OCI-LY7 (cell line): ENCODE measurements at regions not wholly inside any gene's neighbourhood (a gene's known extent, or its start where the extent isn't known, plus 50 kb on each side); places are given as distances from the start of the nearest gene placed in this dataset.

Source experiments
- BruUV-seq: library from RNA; stranded (reverse); fragments of 400-500 nt; replicated peaks from 2 replicates; lab custom pipeline; 2021; lab: Mats Ljungman, UMichigan
- CTCF ChIA-PET: fragments of 300-600 bp; sonication (Branson Sonifier 250); formaldehyde crosslinking; loops from one replicate; lab custom pipeline; 2022; ENCODE audit warnings: antibody characterized with exemption; ENCODE audit not compliant: unreplicated experiment; lab: Charles Lee
- POLR2A ChIA-PET: fragments of 300-600 bp; sonication (Branson Sonifier 250); formaldehyde crosslinking; loops from one replicate; lab custom pipeline; 2022; ENCODE audit warnings: antibody characterized with exemption; lab: Charles Lee
- DNase-seq: peaks from one replicate; pipeline ENCODE4 v3.0.0-alpha.2; 2015; ENCODE audit warnings: low spot score
- H2AFZ ChIP-seq: fragments of 200-600 bp; sonication (generic), shearing (Covaris generic); 2 replicates; pipeline ENCODE4 v1.6.1; 2014; ENCODE audit warnings: mild to moderate bottlenecking, antibody characterized with exemption, low read length, moderate library complexity
- H3K27ac ChIP-seq: fragments of 200-600 bp; sonication (generic); 2 replicates; pipeline ENCODE4 v1.5.1; 2014; ENCODE audit warnings: mixed run types, low read depth, mild to moderate bottlenecking, moderate library complexity, low read length, inconsistent platforms; ENCODE audit not compliant: poor library complexity, severe bottlenecking
- H3K36me3 ChIP-seq: fragments of 200-600 bp; sonication (generic); 2 replicates; pipeline ENCODE4 v1.6.1; 2014; ENCODE audit warnings: mild to moderate bottlenecking, antibody characterized with exemption, low read length, moderate library complexity, mixed read lengths; ENCODE audit not compliant: insufficient read depth
- H3K4me1 ChIP-seq: fragments of 200-600 bp; sonication (generic); 2 replicates; pipeline ENCODE4 v1.5.1; 2014; ENCODE audit warnings: mild to moderate bottlenecking, low read length; ENCODE audit not compliant: insufficient read depth, poor library complexity, severe bottlenecking
- H3K4me2 ChIP-seq: fragments of 200-600 bp; sonication (generic); 2 replicates; pipeline ENCODE4 v1.6.1; 2014; ENCODE audit warnings: mild to moderate bottlenecking, low read length
- H3K4me3 ChIP-seq: fragments of 200-600 bp; sonication (generic); 2 replicates; pipeline ENCODE4 v1.5.1; 2014; ENCODE audit warnings: mild to moderate bottlenecking, low read depth, low read length; ENCODE audit not compliant: poor library complexity, severe bottlenecking
- H3K79me2 ChIP-seq: fragments of 200-600 bp; sonication (generic); 2 replicates; pipeline ENCODE4 v1.6.1; 2016; ENCODE audit warnings: low read depth, mild to moderate bottlenecking, low read length, moderate library complexity, mixed read lengths; ENCODE audit not compliant: insufficient read depth
- H3K9me2 ChIP-seq: fragments of 200-600 bp; sonication (generic); 2 replicates; pipeline ENCODE4 v1.6.1; 2016; ENCODE audit warnings: mild to moderate bottlenecking, low read length, mixed read lengths; ENCODE audit not compliant: insufficient read depth
- H3K9me3 ChIP-seq: fragments of 200-600 bp; sonication (generic); 2 replicates; pipeline ENCODE4 v1.6.1; 2014; ENCODE audit warnings: mild to moderate bottlenecking, mixed run types, low read length, mixed read lengths
- H4K20me1 ChIP-seq: fragments of 200-600 bp; sonication (generic); 2 replicates; pipeline ENCODE4 v1.6.1; 2014; ENCODE audit warnings: mild to moderate bottlenecking, antibody characterized with exemption, low read length, moderate library complexity, mixed read lengths; ENCODE audit not compliant: insufficient read depth
- EZH2phosphoT487 ChIP-seq: fragments of 200-600 bp; sonication (generic); IDR thresholded peaks from 2 replicates; pipeline ENCODE4 v1.6.1; 2018; ENCODE audit warnings: low read depth, borderline replicate concordance, mild to moderate bottlenecking, mixed run types, antibody characterized with exemption, low read length, moderate library complexity, mixed read lengths
- intact Hi-C: fragments of 100-400 bp; cut with micrococcal nuclease; formaldehyde crosslinking; loops from one replicate; pipeline ENCODE4 v1.10.0; 2022; ENCODE audit not compliant: unreplicated experiment
- TF ChIP-seq, protein P1 (sequence below): fragments of 200-600 bp; sonication (generic); conservative IDR thresholded peaks from 2 replicates; pipeline ENCODE4 v1.5.1; 2014; ENCODE audit warnings: mild to moderate bottlenecking, antibody characterized with exemption, low read length, moderate library complexity, mixed read lengths

DNA sequence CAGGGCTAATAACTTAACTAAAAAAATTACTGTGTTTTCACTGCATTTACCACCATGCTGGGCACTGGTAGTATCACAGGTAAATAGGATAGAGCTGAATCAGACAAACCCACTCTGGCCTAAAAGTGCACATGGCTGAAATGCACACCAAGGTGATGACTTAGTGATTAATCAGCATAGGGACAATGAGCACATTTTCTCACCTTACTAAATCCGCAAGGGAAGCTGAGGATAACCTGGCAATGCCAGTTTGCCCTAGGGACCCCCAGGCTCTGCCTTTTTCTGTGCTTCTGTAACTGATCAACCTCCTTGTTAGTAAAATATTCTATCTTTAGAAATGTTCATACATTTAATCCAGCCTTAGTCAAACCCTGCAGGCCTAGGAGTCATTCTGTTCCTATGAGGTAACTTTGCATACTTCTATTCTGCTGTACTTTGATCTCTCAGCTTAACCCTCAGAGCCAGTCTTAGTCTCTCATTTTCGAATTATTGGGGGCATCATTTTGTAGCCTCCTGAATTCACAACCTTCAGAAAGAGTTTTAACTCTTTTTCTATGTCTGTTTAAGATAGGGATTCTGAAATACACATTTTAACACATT lies 562.9 kb upstream of the KCNMB2 start:
- intact Hi-C loops = no loop called here
- DNase-seq = no peak
- H3K36me3 ChIP-seq = no peaks in the 10 kb centered on the region
- H3K9me2 ChIP-seq = no peaks in the 10 kb centered on the region
- no peak overlapping the region for H3K27ac ChIP-seq
- CTCF ChIA-PET = no interaction called here
- H3K4me2 ChIP-seq = no peak overlapping the region
- no peak overlapping the region for H3K4me3 ChIP-seq
- no peaks in the 10 kb centered on the region for H4K20me1 ChIP-seq
- POLR2A ChIA-PET = no interaction called here
- no peaks in the 10 kb centered on the region for H3K79me2 ChIP-seq
- BruUV-seq = no TSS peak
- no peaks in the 10 kb centered on the region for H3K9me3 ChIP-seq
- no peak overlapping the region for H2AFZ ChIP-seq
- no peak for TF ChIP-seq EZH2phosphoT487
- TF ChIP-seq, protein P1, sequence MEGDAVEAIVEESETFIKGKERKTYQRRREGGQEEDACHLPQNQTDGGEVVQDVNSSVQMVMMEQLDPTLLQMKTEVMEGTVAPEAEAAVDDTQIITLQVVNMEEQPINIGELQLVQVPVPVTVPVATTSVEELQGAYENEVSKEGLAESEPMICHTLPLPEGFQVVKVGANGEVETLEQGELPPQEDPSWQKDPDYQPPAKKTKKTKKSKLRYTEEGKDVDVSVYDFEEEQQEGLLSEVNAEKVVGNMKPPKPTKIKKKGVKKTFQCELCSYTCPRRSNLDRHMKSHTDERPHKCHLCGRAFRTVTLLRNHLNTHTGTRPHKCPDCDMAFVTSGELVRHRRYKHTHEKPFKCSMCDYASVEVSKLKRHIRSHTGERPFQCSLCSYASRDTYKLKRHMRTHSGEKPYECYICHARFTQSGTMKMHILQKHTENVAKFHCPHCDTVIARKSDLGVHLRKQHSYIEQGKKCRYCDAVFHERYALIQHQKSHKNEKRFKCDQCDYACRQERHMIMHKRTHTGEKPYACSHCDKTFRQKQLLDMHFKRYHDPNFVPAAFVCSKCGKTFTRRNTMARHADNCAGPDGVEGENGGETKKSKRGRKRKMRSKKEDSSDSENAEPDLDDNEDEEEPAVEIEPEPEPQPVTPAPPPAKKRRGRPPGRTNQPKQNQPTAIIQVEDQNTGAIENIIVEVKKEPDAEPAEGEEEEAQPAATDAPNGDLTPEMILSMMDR = no peak
- no peaks in the 10 kb centered on the region for H3K4me1 ChIP-seq

DNA sequence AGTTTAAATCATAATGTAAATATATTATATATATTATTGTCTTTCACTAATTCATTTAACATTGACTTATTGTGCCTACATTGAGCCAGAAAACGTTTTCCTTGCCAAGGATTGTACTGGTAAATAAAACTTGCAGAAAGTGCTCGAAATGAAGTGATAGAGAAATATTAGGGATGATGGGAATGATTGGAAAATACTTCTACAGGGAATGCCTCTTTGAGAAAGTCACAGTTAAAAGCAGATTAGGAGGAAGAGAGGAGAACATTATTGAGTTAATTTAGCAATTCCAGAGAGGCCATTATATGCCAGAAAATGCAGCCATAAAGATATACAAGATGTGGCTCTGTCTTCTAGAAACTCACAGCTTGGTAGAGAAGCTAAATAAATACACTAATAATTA lies 560.0 kb upstream of the KCNMB2 start:
- H3K27ac ChIP-seq = no peak overlapping the region
- POLR2A ChIA-PET = interaction anchor here (1.5 kb wide), 1 partner anchor 14 kb away, joined by 4 read pairs; no protein-coding TSS in a partner anchor
- no peaks in the 10 kb centered on the region for H4K20me1 ChIP-seq
- no peak for DNase-seq
- H3K4me2 ChIP-seq = no peak overlapping the region
- H3K9me3 ChIP-seq = no peaks in the 10 kb centered on the region
- CTCF ChIA-PET = no interaction called here
- no peaks in the 10 kb centered on the region for H3K9me2 ChIP-seq
- no peaks in the 10 kb centered on the region for H3K36me3 ChIP-seq
- TF ChIP-seq, protein P1 = no peak
- TF ChIP-seq EZH2phosphoT487 = no peak
- BruUV-seq = no TSS peak
- H3K4me3 ChIP-seq = no peak overlapping the region
- no peak overlapping the region for H2AFZ ChIP-seq
- H3K4me1 ChIP-seq = no peaks in the 10 kb centered on the region
- H3K79me2 ChIP-seq = no peaks in the 10 kb centered on the region
- intact Hi-C loops = no loop called here

DNA sequence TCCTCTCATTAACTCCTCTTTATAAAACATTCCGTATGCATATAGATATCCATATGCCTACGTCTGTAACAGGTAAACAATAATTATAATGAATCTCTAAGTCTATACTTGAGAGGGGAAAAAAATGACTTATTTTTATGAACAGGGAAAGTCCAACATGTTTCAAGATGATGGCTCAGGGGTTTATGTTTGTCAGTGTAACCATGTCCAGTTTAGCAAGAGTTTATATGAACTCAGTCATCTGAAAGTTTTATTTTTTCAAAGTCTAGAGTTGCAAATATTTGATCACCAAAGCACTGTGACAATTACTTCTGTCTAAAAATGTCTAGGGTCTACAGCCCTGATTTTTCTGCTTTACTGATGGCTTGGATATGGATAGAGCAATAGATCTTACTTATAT lies 559.4 kb upstream of the KCNMB2 start:
- H3K9me2 ChIP-seq = no peaks in the 10 kb centered on the region
- no peaks in the 10 kb centered on the region for H3K4me1 ChIP-seq
- intact Hi-C loops = no loop called here
- H3K4me3 ChIP-seq = no peak overlapping the region
- H4K20me1 ChIP-seq = no peaks in the 10 kb centered on the region
- POLR2A ChIA-PET = no interaction called here
- H3K79me2 ChIP-seq = no peaks in the 10 kb centered on the region
- H3K36me3 ChIP-seq = no peaks in the 10 kb centered on the region
- no peak for TF ChIP-seq EZH2phosphoT487
- TF ChIP-seq, protein P1 = no peak
- CTCF ChIA-PET = no interaction called here
- no peak for DNase-seq
- no peaks in the 10 kb centered on the region for H3K9me3 ChIP-seq
- H3K4me2 ChIP-seq = no peak overlapping the region
- H3K27ac ChIP-seq = no peak overlapping the region
- no TSS peak for BruUV-seq
- no peak overlapping the region for H2AFZ ChIP-seq
